WI38 (cell line): ENCODE measurements at regions not wholly inside any gene's neighbourhood (a gene's known extent, or its start where the extent isn't known, plus 50 kb on each side); places are given as distances from the start of the nearest gene placed in this dataset.

Experiments used
- H3K4me3 ChIP-seq: 2 replicates; pipeline ENCODE4 v1.5.1; 2011; ENCODE audit warnings: low read depth, mild to moderate bottlenecking, control low read depth, low read length
- TF ChIP-seq, protein P1 (sequence below): IDR thresholded peaks from 2 replicates; pipeline ENCODE4 v1.5.1; 2012; ENCODE audit warnings: low read depth, mild to moderate bottlenecking, control low read depth, low read length

DNA sequence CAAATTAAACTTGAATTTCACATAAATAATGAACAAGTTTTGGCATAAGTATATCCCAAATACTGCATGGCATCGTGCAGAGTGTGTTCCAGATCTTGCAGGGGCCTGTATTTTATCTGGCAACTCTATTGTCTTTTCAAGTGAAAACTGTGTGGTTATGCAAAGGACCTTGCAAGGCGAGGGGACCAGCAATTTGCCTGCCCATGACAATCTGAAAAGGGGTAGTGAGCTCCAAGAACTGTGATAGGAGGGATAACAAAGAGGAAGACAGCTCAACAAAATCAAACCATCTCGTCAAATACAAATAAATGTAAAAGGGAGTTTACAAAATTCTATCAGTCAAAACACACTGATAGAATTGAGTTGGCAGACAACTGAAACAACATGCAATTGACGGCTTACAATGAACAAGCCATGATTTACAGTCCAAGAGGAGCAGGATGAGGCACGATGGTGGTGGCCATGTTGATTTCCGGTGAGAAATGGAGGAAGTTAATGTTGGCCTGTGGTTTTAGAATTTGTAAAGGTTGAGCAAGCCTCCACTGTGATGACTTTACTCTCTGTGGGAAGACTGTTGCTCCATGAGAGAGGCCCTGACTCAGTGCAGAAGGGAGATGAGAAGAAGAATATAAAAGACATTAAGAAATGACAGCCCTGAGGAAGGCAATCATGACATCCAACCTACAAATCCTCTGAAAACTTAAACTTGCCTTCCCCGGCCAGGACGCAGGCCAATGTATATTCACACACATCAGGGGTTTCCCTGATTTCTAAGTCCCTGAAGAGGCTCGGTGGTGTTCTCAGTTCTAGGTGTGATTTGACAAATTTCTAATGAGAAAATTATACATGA is 132.2 kb downstream of the ADSS2 start:
- TF ChIP-seq, protein P1, sequence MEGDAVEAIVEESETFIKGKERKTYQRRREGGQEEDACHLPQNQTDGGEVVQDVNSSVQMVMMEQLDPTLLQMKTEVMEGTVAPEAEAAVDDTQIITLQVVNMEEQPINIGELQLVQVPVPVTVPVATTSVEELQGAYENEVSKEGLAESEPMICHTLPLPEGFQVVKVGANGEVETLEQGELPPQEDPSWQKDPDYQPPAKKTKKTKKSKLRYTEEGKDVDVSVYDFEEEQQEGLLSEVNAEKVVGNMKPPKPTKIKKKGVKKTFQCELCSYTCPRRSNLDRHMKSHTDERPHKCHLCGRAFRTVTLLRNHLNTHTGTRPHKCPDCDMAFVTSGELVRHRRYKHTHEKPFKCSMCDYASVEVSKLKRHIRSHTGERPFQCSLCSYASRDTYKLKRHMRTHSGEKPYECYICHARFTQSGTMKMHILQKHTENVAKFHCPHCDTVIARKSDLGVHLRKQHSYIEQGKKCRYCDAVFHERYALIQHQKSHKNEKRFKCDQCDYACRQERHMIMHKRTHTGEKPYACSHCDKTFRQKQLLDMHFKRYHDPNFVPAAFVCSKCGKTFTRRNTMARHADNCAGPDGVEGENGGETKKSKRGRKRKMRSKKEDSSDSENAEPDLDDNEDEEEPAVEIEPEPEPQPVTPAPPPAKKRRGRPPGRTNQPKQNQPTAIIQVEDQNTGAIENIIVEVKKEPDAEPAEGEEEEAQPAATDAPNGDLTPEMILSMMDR: no peak
- H3K4me3 ChIP-seq: no peak overlapping the region

DNA sequence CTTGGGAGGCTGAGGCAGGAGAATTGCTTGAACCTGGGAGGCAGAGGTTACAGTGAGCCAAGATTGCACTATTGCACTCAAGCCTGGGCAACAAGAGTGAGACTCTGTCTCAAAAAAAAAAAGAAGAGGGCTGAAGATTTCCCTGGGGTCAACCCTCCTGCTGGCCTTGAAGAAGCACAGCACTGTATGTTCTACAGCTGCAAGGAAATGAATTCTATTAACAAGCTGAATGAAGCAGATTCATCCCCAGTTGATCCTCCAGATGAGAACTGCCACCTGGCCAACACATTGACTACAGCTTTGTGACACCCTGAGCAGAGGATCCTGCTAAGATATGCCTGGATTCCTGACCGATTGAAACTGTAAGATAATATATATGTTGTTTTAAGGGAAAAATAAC is 129.5 kb downstream of the ADSS2 start:
- H3K4me3 ChIP-seq: no peak overlapping the region
- TF ChIP-seq, protein P1: no peak

DNA sequence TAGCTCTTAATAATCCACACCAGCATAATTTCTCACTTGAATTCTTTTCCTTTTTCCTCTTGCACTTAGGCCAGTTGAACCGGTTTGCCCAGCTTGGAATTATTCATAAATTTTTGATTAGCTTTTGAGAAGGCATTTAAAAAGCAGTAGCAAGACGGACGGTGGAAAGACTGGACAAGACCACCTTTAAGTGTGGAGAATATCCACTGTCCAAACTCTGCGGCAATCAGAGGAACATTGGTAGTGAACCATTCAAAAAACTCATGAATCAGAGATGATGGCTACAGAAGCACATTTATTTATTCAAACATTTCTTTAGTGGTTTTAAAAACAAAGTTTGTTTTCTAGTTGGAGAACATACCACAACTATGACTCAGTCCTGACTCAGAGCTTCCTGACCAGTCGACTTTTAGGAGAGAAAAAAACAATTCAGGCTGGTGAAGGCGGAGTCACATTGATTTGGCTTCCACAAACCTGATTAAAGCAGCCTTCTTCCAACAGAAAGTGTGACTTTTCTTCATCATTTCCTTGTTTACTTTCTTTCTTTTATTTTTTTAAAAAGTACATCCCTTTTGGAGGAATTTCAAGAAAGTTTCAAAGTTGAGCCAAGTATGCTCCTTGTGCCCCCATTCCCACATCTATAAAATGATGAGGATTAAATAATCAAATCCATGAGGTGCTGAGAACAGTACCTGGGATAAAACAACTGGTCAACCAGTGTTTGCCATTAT is 128.8 kb downstream of the ADSS2 start:
- H3K4me3 ChIP-seq: no peak overlapping the region
- TF ChIP-seq, protein P1: no peak

DNA sequence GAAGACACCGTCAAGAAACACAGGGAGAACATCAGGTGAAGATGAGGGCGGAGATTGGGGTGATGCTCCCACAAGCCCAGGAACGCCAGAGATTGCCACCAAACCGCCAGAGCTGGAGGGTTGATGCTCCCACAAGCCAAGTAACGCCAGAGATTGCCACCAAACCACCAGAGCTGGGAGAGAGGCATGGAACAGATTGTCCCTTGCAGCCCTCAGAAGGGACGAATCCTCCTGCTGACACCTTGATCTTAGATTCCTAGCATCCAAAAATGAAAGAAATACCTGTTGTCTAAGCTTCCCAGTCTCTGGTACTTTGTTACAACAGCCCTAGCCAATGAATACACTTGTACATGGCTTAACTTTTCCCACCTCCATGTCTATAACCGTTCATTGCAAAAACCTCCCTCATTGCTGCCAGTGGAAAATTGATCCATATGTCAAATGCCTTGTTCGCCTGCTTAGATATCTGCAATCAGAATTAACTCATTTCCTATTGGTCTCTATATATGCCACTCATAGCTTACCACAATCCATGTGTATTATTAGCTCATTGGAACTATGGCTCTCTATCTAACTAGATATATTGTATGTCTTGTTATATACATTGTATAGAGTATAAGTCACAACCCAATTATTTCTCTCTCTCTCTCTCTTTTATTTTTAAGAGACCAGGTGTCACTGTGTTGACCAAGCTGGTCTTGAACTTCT is 127.4 kb downstream of the ADSS2 start:
- no peak overlapping the region for H3K4me3 ChIP-seq
- TF ChIP-seq, protein P1: no peak

DNA sequence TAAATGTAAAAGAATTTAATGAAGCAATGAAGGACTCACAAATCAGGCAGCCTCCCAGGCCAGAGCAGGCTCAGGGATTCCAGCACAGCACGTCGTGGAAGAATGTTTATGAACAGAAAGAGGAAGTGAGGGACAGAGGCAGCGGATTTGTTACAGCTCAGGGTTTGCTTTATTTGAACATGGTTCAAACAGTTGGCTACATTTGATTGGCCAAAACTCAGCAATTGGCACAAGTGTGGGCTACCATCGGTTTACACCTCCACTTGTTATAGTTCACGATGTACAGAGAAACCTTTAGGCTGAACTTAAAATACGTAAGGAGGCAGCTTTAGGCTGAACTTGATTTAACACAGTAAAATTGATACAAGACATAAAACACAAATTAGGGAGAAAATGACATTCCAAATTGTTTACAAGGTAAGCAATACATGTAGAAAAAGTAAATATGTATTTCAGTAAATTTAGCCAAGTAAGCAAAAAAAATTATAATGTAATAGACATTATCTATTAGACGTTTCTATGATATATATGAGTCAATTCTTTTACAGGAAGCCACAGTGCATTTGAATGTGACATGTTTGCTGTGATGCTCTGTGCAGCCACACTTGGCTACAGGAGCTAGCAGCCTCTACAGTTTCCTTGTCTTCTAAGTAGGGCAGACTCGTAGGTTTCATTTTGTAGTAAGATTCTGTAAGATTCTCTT is 126.5 kb downstream of the ADSS2 start:
- H3K4me3 ChIP-seq: no peak overlapping the region
- TF ChIP-seq, protein P1: no peak

DNA sequence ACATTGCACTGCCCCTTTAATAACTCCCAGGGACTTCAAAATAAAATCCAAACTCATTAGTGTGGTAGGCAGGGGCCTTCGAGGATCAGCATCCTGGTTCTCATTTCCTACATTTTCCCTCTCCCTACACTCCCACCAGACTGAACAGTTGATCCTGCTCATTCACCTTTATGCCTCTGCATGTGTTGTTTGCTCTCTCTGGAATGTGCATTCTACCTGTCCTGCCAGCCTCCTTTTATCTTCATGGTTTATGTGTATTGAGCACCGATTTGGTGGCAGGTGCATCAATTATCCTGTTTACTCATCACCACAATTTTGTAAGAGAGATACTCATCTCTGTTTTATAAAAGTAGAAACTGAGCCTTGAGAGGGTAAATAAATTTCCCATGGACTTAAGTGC is 125.0 kb downstream of the ADSS2 start:
- TF ChIP-seq, protein P1: no peak
- no peak overlapping the region for H3K4me3 ChIP-seq
